ENCODE measurements at regions not wholly inside any gene's neighbourhood (a gene's known extent, or its start where the extent isn't known, plus 50 kb on each side); places are given as distances from the start of the nearest gene placed in this dataset.
"Not testable (repeated sequence)": the region's sequence is repeated elsewhere in the genome, so short reads cannot be mapped to it uniquely, and the experiment has no call there.

GRCh38 chr18:75966431-75966830 lies 528.6 kb downstream of the ZNF516 start:
- H3K4me1 Mint-ChIP-seq, result peaks cover 41% of the 10 kb centered on the region
- no peaks in the 10 kb centered on the region for H3K27me3 Mint-ChIP-seq (ENCODE audit: low read depth)
- no peak for TF ChIP-seq CTCF (IDR thresholded peaks at IDR 0.05; ENCODE audit: unreplicated experiment)
- no peak overlapping the region for H3K27ac Mint-ChIP-seq
- H3K4me3 Mint-ChIP-seq, result no peak overlapping the region
- peaks cover 7% of the 10 kb centered on the region for H3K9me3 Mint-ChIP-seq
- no peaks in the 10 kb centered on the region for H3K36me3 Mint-ChIP-seq
- no peak for DNase-seq (ENCODE audit: low spot score in 2 of 2, unreplicated experiment in 2 of 2)

GRCh38 chr18:75962036-75962572 lies 532.9 kb downstream of the ZNF516 start:
- DNase-seq (ENCODE audit: low spot score in 2 of 2, unreplicated experiment in 2 of 2), result no peak
- Mint-ChIP-seq H3K4me1 (peaks cover 44% of the 10 kb centered on the region), H3K27ac (peak overlapping the region; percentile 66), H3K36me3 (peaks cover 3% of the 10 kb centered on the region), H3K27me3 (ENCODE audit: low read depth) (no peaks in the 10 kb centered on the region), H3K4me3 (no peak overlapping the region), H3K9me3 (peaks cover 17% of the 10 kb centered on the region)
- TF ChIP-seq CTCF (IDR thresholded peaks at IDR 0.05; ENCODE audit: unreplicated experiment), result no peak

GRCh38 chr18:75960356-75960755 lies 532.9 kb upstream of the SMIM21 start:
- not testable (repeated sequence) for H3K27ac Mint-ChIP-seq; H3K36me3 Mint-ChIP-seq; H3K27me3 Mint-ChIP-seq (ENCODE audit: low read depth); H3K4me3 Mint-ChIP-seq; DNase-seq (ENCODE audit: low spot score in 2 of 2, unreplicated experiment in 2 of 2)
- peaks cover 28% of the 10 kb centered on the region for H3K9me3 Mint-ChIP-seq
- peaks cover 34% of the 10 kb centered on the region for H3K4me1 Mint-ChIP-seq

GRCh38 chr18:75959150-75959549 lies 531.6 kb upstream of the SMIM21 start:
- peaks cover 23% of the 10 kb centered on the region for H3K4me1 Mint-ChIP-seq
- DNase-seq (ENCODE audit: low spot score in 2 of 2, unreplicated experiment in 2 of 2), result no peak
- H3K4me3 Mint-ChIP-seq, result no peak overlapping the region
- no peaks in the 10 kb centered on the region for H3K27me3 Mint-ChIP-seq (ENCODE audit: low read depth)
- H3K36me3 Mint-ChIP-seq, result peaks cover 6% of the 10 kb centered on the region
- no peak for TF ChIP-seq CTCF (IDR thresholded peaks at IDR 0.05; ENCODE audit: unreplicated experiment)
- no peak overlapping the region for H3K27ac Mint-ChIP-seq
- H3K9me3 Mint-ChIP-seq, result peaks cover 40% of the 10 kb centered on the region

GRCh38 chr18:75958683-75959082 lies 531.2 kb upstream of the SMIM21 start:
- TF ChIP-seq CTCF (IDR thresholded peaks at IDR 0.05; ENCODE audit: unreplicated experiment), result no peak
- H3K27me3 Mint-ChIP-seq (ENCODE audit: low read depth), result no peaks in the 10 kb centered on the region
- no peak overlapping the region for H3K4me3 Mint-ChIP-seq
- H3K4me1 Mint-ChIP-seq, result peaks cover 21% of the 10 kb centered on the region
- peaks cover 44% of the 10 kb centered on the region for H3K9me3 Mint-ChIP-seq
- no peak overlapping the region for H3K27ac Mint-ChIP-seq
- H3K36me3 Mint-ChIP-seq, result peaks cover 6% of the 10 kb centered on the region
- no peak for DNase-seq (ENCODE audit: low spot score in 2 of 2, unreplicated experiment in 2 of 2)

- TF ChIP-seq CTCF (IDR thresholded peaks at IDR 0.05; ENCODE audit: unreplicated experiment), result no peak
- H3K4me3 Mint-ChIP-seq, result no peak overlapping the region
- DNase-seq (ENCODE audit: low spot score in 2 of 2, unreplicated experiment in 2 of 2), result no peak
- H3K4me1 Mint-ChIP-seq, result no peaks in the 10 kb centered on the region
- peaks cover 9% of the 10 kb centered on the region for H3K36me3 Mint-ChIP-seq
- H3K27me3 Mint-ChIP-seq (ENCODE audit: low read depth), result no peaks in the 10 kb centered on the region
- no peak overlapping the region for H3K27ac Mint-ChIP-seq
- H3K9me3 Mint-ChIP-seq, result peaks cover 25% of the 10 kb centered on the region
Observed at GRCh38 chr18:75945265-75945933, 517.9 kb upstream of the SMIM21 start.
